ENCODE measurements at regions not wholly inside any gene's neighbourhood (a gene's known extent, or its start where the extent isn't known, plus 50 kb on each side); places are given as distances from the start of the nearest gene placed in this dataset.
A peak's percentile ranks its signal among the peaks of the same experiment; 100 is the strongest.

GRCh38 chr2:60649721-60650120, 96.3 kb upstream of the BCL11A start:
- intact Hi-C loops (cut with DNase I) = no loop called here
- no peak for DNase-seq (ENCODE audit: low spot score)

- intact Hi-C loops (cut with DNase I) = no loop called here
- no peak for DNase-seq (ENCODE audit: low spot score)
Observed at GRCh38 chr2:60652832-60653340, 99.4 kb upstream of the BCL11A start.

- intact Hi-C loops (cut with DNase I) = no loop called here
- no peak for DNase-seq (ENCODE audit: low spot score)
Observed at GRCh38 chr2:60657673-60658072, 98.4 kb upstream of the PAPOLG start.

GRCh38 chr2:60659026-60659425, 97.0 kb upstream of the PAPOLG start:
- no peak for DNase-seq (ENCODE audit: low spot score)
- intact Hi-C loops (cut with DNase I) = no loop called here

- intact Hi-C loops (cut with DNase I) = no loop called here
- DNase-seq (ENCODE audit: low spot score) = no peak
Observed at GRCh38 chr2:60661073-60661738, 94.9 kb upstream of the PAPOLG start.

- DNase-seq (ENCODE audit: low spot score) = no peak
- intact Hi-C loops (cut with DNase I) = no loop called here
Observed at GRCh38 chr2:60662781-60663180, 93.3 kb upstream of the PAPOLG start.

GRCh38 chr2:60671966-60672365, 84.1 kb upstream of the PAPOLG start:
- DNase-seq (ENCODE audit: low spot score) = no peak
- intact Hi-C loops (cut with DNase I) = no loop called here

- peak; percentile 94 for DNase-seq (ENCODE audit: low spot score)
- intact Hi-C loops (cut with DNase I) = no loop called here
Observed at GRCh38 chr2:60674524-60675165, 81.4 kb upstream of the PAPOLG start.

- intact Hi-C loops (cut with DNase I) = no loop called here
- DNase-seq (ENCODE audit: low spot score) = no peak
Observed at GRCh38 chr2:60675301-60675700, 80.8 kb upstream of the PAPOLG start.

GRCh38 chr2:60676706-60677330, 79.2 kb upstream of the PAPOLG start:
- no peak for DNase-seq (ENCODE audit: low spot score)
- intact Hi-C loops (cut with DNase I) = no loop called here

- DNase-seq (ENCODE audit: low spot score) = no peak
- intact Hi-C loops (cut with DNase I) = no loop called here
Observed at GRCh38 chr2:60677356-60677755, 78.7 kb upstream of the PAPOLG start.

GRCh38 chr2:60678551-60678950, 77.5 kb upstream of the PAPOLG start:
- DNase-seq (ENCODE audit: low spot score) = no peak
- intact Hi-C loops (cut with DNase I) = no loop called here

GRCh38 chr2:60679036-60679780, 76.9 kb upstream of the PAPOLG start:
- no peak for DNase-seq (ENCODE audit: low spot score)
- intact Hi-C loops (cut with DNase I) = no loop called here

GRCh38 chr2:60693551-60693950, 62.5 kb upstream of the PAPOLG start:
- intact Hi-C loops (cut with DNase I) = no loop called here
- DNase-seq (ENCODE audit: low spot score) = no peak

- DNase-seq (ENCODE audit: low spot score) = no peak
Observed at GRCh38 chr2:60695793-60696192, 60.3 kb upstream of the PAPOLG start.

GRCh38 chr2:60699617-60700016, 56.5 kb upstream of the PAPOLG start:
- DNase-seq (ENCODE audit: low spot score) = no peak
- intact Hi-C loops (cut with DNase I) = no loop called here

More at GRCh38 chr2:60695793-60696192, 60.3 kb upstream of the PAPOLG start:
- intact Hi-C loops (cut with DNase I) = no loop called here

- DNase-seq (ENCODE audit: low spot score) = no peak
- intact Hi-C loops (cut with DNase I) = no loop called here
Observed at GRCh38 chr2:60706021-60706420, 50.0 kb upstream of the PAPOLG start.
